Tibial nerve (tissue), 3 donors: ENCODE measurements at regions not wholly inside any gene's neighbourhood (a gene's known extent, or its start where the extent isn't known, plus 50 kb on each side); places are given as distances from the start of the nearest gene placed in this dataset.

Experiments
- CTCF ChIP-seq, 5 experiments: fragments of 200-600 bp in 3 of 5; fragments of 450-650 bp in 2 of 5; sonication (generic) in 3 of 5; IDR thresholded peaks; one replicate each; pipeline ENCODE4 v1.5.1; 2016 to 2019; ENCODE audit warnings: antibody characterized with exemption in 5 of 5, mild to moderate bottlenecking in 3 of 5, moderate library complexity in 2 of 5
- POLR2A ChIP-seq, 2 donors: fragments of 450-650 bp; IDR thresholded peaks; one replicate each; pipeline ENCODE4 v1.6.1; 2017; ENCODE audit warnings: antibody characterized with exemption in 2 of 2, mild to moderate bottlenecking in 2 of 2, moderate library complexity in 2 of 2

GRCh38 chr6:159106627-159107241 is 61.9 kb upstream of the TAGAP start:
- TF ChIP-seq CTCF (IDR thresholded peaks at IDR 0.05) = no peak
- no peak for TF ChIP-seq POLR2A (IDR thresholded peaks at IDR 0.05)
